GM23338 (cell line): ENCODE measurements at regions not wholly inside any gene's neighbourhood (a gene's known extent, or its start where the extent isn't known, plus 50 kb on each side); places are given as distances from the start of the nearest gene placed in this dataset.

ENCODE experiments used
- ATAC-seq: fragments of 200-7000 bp; cut with Tn5 transposase; 3 replicates; pipeline ENCODE4 v1.9.1; 2020
- DNase-seq: peaks from one replicate; pipeline ENCODE4 v3.0.0-alpha.2; 2015; ENCODE audit warnings: low spot score
- H2AFZ ChIP-seq: fragments of 200-600 bp; sonication (generic); 2 replicates; pipeline ENCODE4 v1.8.0; 2016; ENCODE audit warnings: antibody characterized with exemption, mild to moderate bottlenecking, moderate library complexity
- H3F3A ChIP-seq: fragments of 200-600 bp; sonication (generic); replicated peaks from 2 replicates; pipeline ENCODE4 v1.8.0; 2017; ENCODE audit warnings: antibody characterized with exemption, mixed run types, low read depth
- H3K27ac ChIP-seq: fragments of 200-600 bp; sonication (generic); 2 replicates; pipeline ENCODE4 v1.6.1; 2016; ENCODE audit warnings: low read depth
- H3K27me3 ChIP-seq: fragments of 200-600 bp; sonication (generic); 2 replicates; pipeline ENCODE4 v1.8.0; 2016; ENCODE audit warnings: mild to moderate bottlenecking, mixed run types, moderate library complexity; ENCODE audit not compliant: insufficient read depth
- H3K36me3 ChIP-seq: fragments of 200-600 bp; sonication (generic); 2 replicates; pipeline ENCODE4 v1.8.0; 2016; ENCODE audit warnings: mild to moderate bottlenecking; ENCODE audit not compliant: insufficient read depth
- H3K4me1 ChIP-seq: fragments of 200-600 bp; sonication (generic); 2 replicates; pipeline ENCODE4 v1.8.0; 2016; ENCODE audit warnings: mild to moderate bottlenecking, moderate library complexity; ENCODE audit not compliant: insufficient read depth
- H3K4me2 ChIP-seq: fragments of 200-600 bp; sonication (generic); 2 replicates; pipeline ENCODE4 v1.7.1; 2017; ENCODE audit warnings: mixed run types
- H3K4me3 ChIP-seq: fragments of 200-600 bp; sonication (generic); 2 replicates; pipeline ENCODE4 v1.6.1; 2016; ENCODE audit warnings: mixed run types
- H3K79me2 ChIP-seq: fragments of 200-600 bp; sonication (generic); replicated peaks from 2 replicates; pipeline ENCODE4 v1.8.0; 2017; ENCODE audit warnings: mild to moderate bottlenecking; ENCODE audit not compliant: insufficient read depth
- H3K9me2 ChIP-seq: fragments of 200-600 bp; sonication (generic); 2 replicates; pipeline ENCODE4 v1.8.0; 2017; ENCODE audit not compliant: insufficient read depth
- H4K20me1 ChIP-seq: fragments of 200-600 bp; sonication (generic); replicated peaks from 2 replicates; pipeline ENCODE4 v1.8.0; 2017; ENCODE audit warnings: mild to moderate bottlenecking; ENCODE audit not compliant: insufficient read depth
- H3K27ac Mint-ChIP-seq: 2 replicates; pipeline ENCODE4 v1.8.0; 2020; ENCODE audit warnings: inconsistent platforms, mild to moderate bottlenecking, moderate library complexity, mixed read lengths
- H3K27me3 Mint-ChIP-seq: 3 replicates; pipeline ENCODE4 v1.8.0; 2022; ENCODE audit warnings: low read depth, mild to moderate bottlenecking, moderate library complexity, mixed read lengths, inconsistent platforms; ENCODE audit not compliant: insufficient read depth, poor library complexity
- H3K36me3 Mint-ChIP-seq: 3 replicates; pipeline ENCODE4 v1.8.0; 2021; ENCODE audit warnings: low read depth, mild to moderate bottlenecking, inconsistent platforms, moderate library complexity, mixed read lengths
- H3K4me1 Mint-ChIP-seq: 3 replicates; pipeline ENCODE4 v1.8.0; 2020; ENCODE audit warnings: mild to moderate bottlenecking, inconsistent platforms, mixed read lengths
- H3K4me3 Mint-ChIP-seq: 3 replicates; pipeline ENCODE4 v1.8.0; 2021; ENCODE audit warnings: moderate library complexity, mild to moderate bottlenecking, inconsistent platforms, mixed read lengths
- H3K9me3 Mint-ChIP-seq: 3 replicates; pipeline ENCODE4 v1.8.0; 2020; ENCODE audit warnings: moderate library complexity, mild to moderate bottlenecking, inconsistent platforms, mixed read lengths
- CREB1 ChIP-seq: fragments of 250-450 bp; sonication (Bioruptor Pico); IDR thresholded peaks from 2 replicates; pipeline ENCODE4 v1.5.0; 2020; ENCODE audit warnings: low read depth, mild to moderate bottlenecking, moderate library complexity
- EZH2phosphoT487 ChIP-seq: fragments of 200-600 bp; sonication (generic); IDR thresholded peaks from one replicate; pipeline ENCODE4 v1.8.1; 2018; ENCODE audit warnings: antibody characterized with exemption; ENCODE audit not compliant: unreplicated experiment
- NANOG ChIP-seq: IDR thresholded peaks from 2 replicates; pipeline ENCODE4 v1.6.1; 2016; ENCODE audit warnings: antibody characterized with exemption, borderline replicate concordance
- POLR2AphosphoS5 ChIP-seq: IDR thresholded peaks from 2 replicates; pipeline ENCODE4 v1.6.1; 2016; ENCODE audit warnings: antibody characterized with exemption, low read depth
- ZNF331 ChIP-seq: fragments of 250-450 bp; sonication (Bioruptor Pico); IDR thresholded peaks from 2 replicates; pipeline ENCODE4 v1.5.0; 2020; ENCODE audit warnings: low read depth, mild to moderate bottlenecking, moderate library complexity
- TF ChIP-seq, protein P1 (sequence below): IDR thresholded peaks from 2 replicates; pipeline ENCODE4 v1.6.1; 2016; ENCODE audit warnings: antibody characterized with exemption
- TF ChIP-seq, protein P2 (sequence below), 2 experiments: fragments of 200-600 bp in 1 of 2; sonication (generic) in 1 of 2; conservative IDR thresholded peaks; 2 replicates each; pipeline versions ENCODE4 v1.5.1 to v1.6.1; 2016 to 2017; ENCODE audit warnings: antibody characterized with exemption in 2 of 2, low read depth in 2 of 2, mild to moderate bottlenecking in 2 of 2, moderate library complexity in 1 of 2

DNA sequence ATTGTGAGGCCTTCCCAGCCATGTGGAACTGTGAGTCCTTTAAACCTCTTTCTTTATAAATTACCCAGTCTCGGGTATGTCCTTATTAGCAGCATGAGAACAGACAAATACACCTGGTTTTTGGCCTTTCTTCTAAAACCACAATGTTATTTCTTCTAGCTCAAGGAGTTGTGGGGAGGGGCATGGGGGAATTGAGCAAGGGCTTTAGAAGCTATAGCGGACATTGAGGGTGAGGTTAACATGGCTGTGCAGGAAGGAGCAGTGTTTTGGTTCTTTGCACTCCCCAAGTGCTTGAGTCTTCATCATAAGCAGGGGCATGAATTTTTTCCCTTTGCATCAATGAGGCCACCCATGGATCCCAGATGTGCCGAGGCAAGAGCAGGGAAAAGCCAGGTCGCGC is 86.8 kb downstream of the SPRING1 start:
- no peaks in the 10 kb centered on the region for H4K20me1 ChIP-seq
- no peaks in the 10 kb centered on the region for H3K36me3 ChIP-seq
- no peak overlapping the region for H3K4me3 ChIP-seq
- no peak overlapping the region for H2AFZ ChIP-seq
- H3K9me2 ChIP-seq: no peaks in the 10 kb centered on the region
- no peaks in the 10 kb centered on the region for H3F3A ChIP-seq
- no peaks in the 10 kb centered on the region for H3K79me2 ChIP-seq
- no peak overlapping the region for H3K4me2 ChIP-seq
- DNase-seq (no peak), ATAC-seq (no peak)
- no peaks in the 10 kb centered on the region for H3K27me3 ChIP-seq
- H3K4me1 ChIP-seq: peaks cover 2% of the 10 kb centered on the region; the same call in 1 of the 2 replicates
- no peak overlapping the region for H3K27ac ChIP-seq
- Mint-ChIP-seq H3K27ac (no peak overlapping the region), H3K36me3 (no peaks in the 10 kb centered on the region), H3K4me1 (peaks cover 17% of the 10 kb centered on the region), H3K27me3 (peaks cover 4% of the 10 kb centered on the region), H3K9me3 (peaks cover 8% of the 10 kb centered on the region), H3K4me3 (no peak overlapping the region)
- no peak for TF ChIP-seq EZH2phosphoT487
- TF ChIP-seq ZNF331 (CRISPR knock-in tag): no peak
- no peak for TF ChIP-seq POLR2AphosphoS5

DNA sequence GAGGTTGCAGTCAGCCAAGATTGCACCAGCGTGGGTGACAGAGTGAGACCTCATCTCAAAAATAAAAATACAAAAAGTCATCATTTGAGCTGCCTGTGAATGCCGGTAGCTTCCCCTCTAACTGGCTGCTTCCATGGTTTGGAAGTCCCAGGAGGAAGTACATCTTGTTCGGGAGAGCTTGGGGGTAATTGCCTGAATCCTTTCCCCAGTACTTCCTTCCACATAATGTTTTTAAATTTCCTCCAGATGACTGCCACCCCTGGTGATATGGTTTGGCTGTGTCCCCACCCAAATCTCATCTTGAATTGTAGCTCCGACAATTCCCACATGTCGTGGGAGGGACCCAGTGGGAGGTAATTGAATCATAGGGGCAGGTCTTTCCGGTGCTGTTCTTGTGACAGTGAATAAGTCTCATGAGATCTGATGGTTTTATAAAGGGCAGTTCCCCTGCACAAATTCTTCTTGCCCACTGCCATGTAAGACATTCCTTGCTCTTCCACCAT is 87.2 kb downstream of the SPRING1 start:
- no peak for ATAC-seq
- H3K9me2 ChIP-seq: no peaks in the 10 kb centered on the region
- H3K36me3 Mint-ChIP-seq: no peaks in the 10 kb centered on the region
- no peaks in the 10 kb centered on the region for H3K79me2 ChIP-seq
- H4K20me1 ChIP-seq: no peaks in the 10 kb centered on the region
- peaks cover 5% of the 10 kb centered on the region for H3K27me3 Mint-ChIP-seq
- no peak overlapping the region for H3K27ac Mint-ChIP-seq
- no peaks in the 10 kb centered on the region for H3F3A ChIP-seq
- H3K4me3 Mint-ChIP-seq: no peak overlapping the region
- peaks cover 22% of the 10 kb centered on the region for H3K4me1 Mint-ChIP-seq
- no peak overlapping the region for H3K4me3 ChIP-seq
- DNase-seq: no peak
- H2AFZ ChIP-seq: no peak overlapping the region
- H3K4me1 ChIP-seq: peaks cover 7% of the 10 kb centered on the region
- no peak overlapping the region for H3K27ac ChIP-seq
- no peak for TF ChIP-seq CREB1 (CRISPR knock-in tag)
- no peak for TF ChIP-seq NANOG
- TF ChIP-seq, protein P1, sequence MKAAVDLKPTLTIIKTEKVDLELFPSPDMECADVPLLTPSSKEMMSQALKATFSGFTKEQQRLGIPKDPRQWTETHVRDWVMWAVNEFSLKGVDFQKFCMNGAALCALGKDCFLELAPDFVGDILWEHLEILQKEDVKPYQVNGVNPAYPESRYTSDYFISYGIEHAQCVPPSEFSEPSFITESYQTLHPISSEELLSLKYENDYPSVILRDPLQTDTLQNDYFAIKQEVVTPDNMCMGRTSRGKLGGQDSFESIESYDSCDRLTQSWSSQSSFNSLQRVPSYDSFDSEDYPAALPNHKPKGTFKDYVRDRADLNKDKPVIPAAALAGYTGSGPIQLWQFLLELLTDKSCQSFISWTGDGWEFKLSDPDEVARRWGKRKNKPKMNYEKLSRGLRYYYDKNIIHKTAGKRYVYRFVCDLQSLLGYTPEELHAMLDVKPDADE: no peak
- TF ChIP-seq EZH2phosphoT487: no peak
- H3K4me2 ChIP-seq: no peak overlapping the region
- H3K36me3 ChIP-seq: no peaks in the 10 kb centered on the region
- H3K27me3 ChIP-seq: no peaks in the 10 kb centered on the region
- peaks cover 8% of the 10 kb centered on the region for H3K9me3 Mint-ChIP-seq

DNA sequence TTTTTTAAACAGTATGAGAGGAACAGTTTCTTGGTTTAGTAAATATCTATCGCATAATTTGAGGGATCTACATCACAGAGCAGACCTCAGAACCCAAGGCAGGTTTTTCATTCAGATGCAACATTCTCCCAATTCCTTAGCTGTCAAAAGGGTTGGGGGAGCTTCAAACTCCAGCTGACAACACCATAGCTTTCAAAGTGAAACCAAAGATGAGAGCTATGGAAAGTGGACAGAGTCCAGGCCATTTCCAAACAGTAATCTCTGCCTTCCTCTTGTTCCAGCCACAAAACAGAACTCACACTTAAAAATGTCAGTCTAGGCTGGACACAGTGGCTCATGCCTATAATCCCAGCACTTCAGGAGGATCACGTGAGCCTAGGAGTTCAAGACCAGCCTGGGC is 87.8 kb downstream of the SPRING1 start:
- Histone ChIP-seq H3K27me3 (no peaks in the 10 kb centered on the region), H2AFZ (no peak overlapping the region), H3K4me1 (peaks cover 10% of the 10 kb centered on the region), H4K20me1 (no peaks in the 10 kb centered on the region), H3K4me2 (no peak overlapping the region), H3K4me3 (no peak overlapping the region), H3F3A (no peaks in the 10 kb centered on the region), H3K27ac (no peak overlapping the region), H3K36me3 (no peaks in the 10 kb centered on the region), H3K9me2 (no peaks in the 10 kb centered on the region), H3K79me2 (no peaks in the 10 kb centered on the region)
- Mint-ChIP-seq H3K4me1 (peaks cover 18% of the 10 kb centered on the region), H3K4me3 (no peak overlapping the region), H3K27me3 (peaks cover 5% of the 10 kb centered on the region), H3K9me3 (peaks cover 8% of the 10 kb centered on the region), H3K27ac (no peak overlapping the region), H3K36me3 (no peaks in the 10 kb centered on the region)
- TF ChIP-seq, protein P2, sequence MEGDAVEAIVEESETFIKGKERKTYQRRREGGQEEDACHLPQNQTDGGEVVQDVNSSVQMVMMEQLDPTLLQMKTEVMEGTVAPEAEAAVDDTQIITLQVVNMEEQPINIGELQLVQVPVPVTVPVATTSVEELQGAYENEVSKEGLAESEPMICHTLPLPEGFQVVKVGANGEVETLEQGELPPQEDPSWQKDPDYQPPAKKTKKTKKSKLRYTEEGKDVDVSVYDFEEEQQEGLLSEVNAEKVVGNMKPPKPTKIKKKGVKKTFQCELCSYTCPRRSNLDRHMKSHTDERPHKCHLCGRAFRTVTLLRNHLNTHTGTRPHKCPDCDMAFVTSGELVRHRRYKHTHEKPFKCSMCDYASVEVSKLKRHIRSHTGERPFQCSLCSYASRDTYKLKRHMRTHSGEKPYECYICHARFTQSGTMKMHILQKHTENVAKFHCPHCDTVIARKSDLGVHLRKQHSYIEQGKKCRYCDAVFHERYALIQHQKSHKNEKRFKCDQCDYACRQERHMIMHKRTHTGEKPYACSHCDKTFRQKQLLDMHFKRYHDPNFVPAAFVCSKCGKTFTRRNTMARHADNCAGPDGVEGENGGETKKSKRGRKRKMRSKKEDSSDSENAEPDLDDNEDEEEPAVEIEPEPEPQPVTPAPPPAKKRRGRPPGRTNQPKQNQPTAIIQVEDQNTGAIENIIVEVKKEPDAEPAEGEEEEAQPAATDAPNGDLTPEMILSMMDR (conservative IDR thresholded peaks at IDR 0.05; ENCODE audit: low read depth in 2 of 2): no peak
- no peak for ATAC-seq
- no peak for DNase-seq
